Fibroblast of lung (primary cell): ENCODE measurements at regions not wholly inside any gene's neighbourhood (a gene's known extent, or its start where the extent isn't known, plus 50 kb on each side); places are given as distances from the start of the nearest gene placed in this dataset.

ENCODE experiments used
- DNase-seq, 2 donors: peaks; one replicate each; pipeline versions ENCODE4 v3.0.0 to v3.0.0-alpha.2; 2010; ENCODE audit warnings: low read depth in 2 of 2
- H2AFZ ChIP-seq: 2 replicates; pipeline ENCODE4 v1.5.1; 2012; ENCODE audit warnings: low read length, control low read depth, inconsistent platforms
- H3K27ac ChIP-seq: 2 replicates; pipeline ENCODE4 v1.5.1; 2011; ENCODE audit warnings: low read length, control low read depth; ENCODE audit not compliant: insufficient read depth
- H3K27me3 ChIP-seq: 2 replicates; pipeline ENCODE4 v1.5.1; 2011; ENCODE audit warnings: mild to moderate bottlenecking, low read length; ENCODE audit not compliant: control insufficient read depth, insufficient read depth
- H3K36me3 ChIP-seq: 2 replicates; pipeline ENCODE4 v1.5.1; 2011; ENCODE audit warnings: low read length; ENCODE audit not compliant: control insufficient read depth, insufficient read depth
- H3K4me1 ChIP-seq: 2 replicates; pipeline ENCODE4 v1.5.1; 2011; ENCODE audit warnings: low read length; ENCODE audit not compliant: control insufficient read depth, insufficient read depth; ENCODE audit errors: extremely low read depth
- H3K4me2 ChIP-seq: 2 replicates; pipeline ENCODE4 v1.5.1; 2011; ENCODE audit warnings: low read length, control low read depth; ENCODE audit not compliant: insufficient read depth; ENCODE audit errors: extremely low read depth
- H3K4me3 ChIP-seq, 4 experiments: fragments of 200-600 bp in 1 of 4; sonication (generic) in 1 of 4; replicated peaks in 1 of 4; 2 replicates each; pipeline ENCODE4 v1.5.1; 2011 to 2016; ENCODE audit warnings: low read length in 4 of 4, low read depth in 3 of 4, mild to moderate bottlenecking in 3 of 4, control low read depth in 2 of 4, inconsistent platforms in 1 of 4, mixed read lengths in 1 of 4; ENCODE audit not compliant: insufficient read depth in 1 of 4; ENCODE audit errors: control extremely low read depth in 1 of 4
- H3K79me2 ChIP-seq: 2 replicates; pipeline ENCODE4 v1.5.1; 2012; ENCODE audit warnings: mild to moderate bottlenecking, low read length, inconsistent platforms; ENCODE audit not compliant: control insufficient read depth, insufficient read depth
- H3K9ac ChIP-seq: 2 replicates; pipeline ENCODE4 v1.5.1; 2011; ENCODE audit warnings: mild to moderate bottlenecking, low read length, control low read depth; ENCODE audit not compliant: insufficient read depth
- H3K9me3 ChIP-seq: 2 replicates; pipeline ENCODE4 v1.5.1; 2012; ENCODE audit warnings: low read depth, low read length; ENCODE audit not compliant: control insufficient read depth, insufficient read depth
- H4K20me1 ChIP-seq: 2 replicates; pipeline ENCODE4 v1.5.1; 2011; ENCODE audit warnings: low read length; ENCODE audit not compliant: control insufficient read depth, insufficient read depth; ENCODE audit errors: extremely low read depth
- CTCF ChIP-seq, 2 donors: IDR thresholded peaks in 1 of 2; conservative IDR thresholded peaks in 1 of 2; 1 replicate in 1 of 2; 2 replicates in 1 of 2; pipeline ENCODE4 v1.5.1; 2011 to 2012; ENCODE audit warnings: low read length in 2 of 2, control low read depth in 1 of 2, inconsistent platforms in 1 of 2, low read depth in 1 of 2, mild to moderate bottlenecking in 1 of 2
- EZH2 ChIP-seq: IDR thresholded peaks from 2 replicates; pipeline ENCODE4 v1.5.1; 2012; ENCODE audit warnings: low read length, control low read depth, mild to moderate bottlenecking; ENCODE audit errors: missing control alignments

- Histone ChIP-seq H2AFZ (no peak overlapping the region), H3K9me3 (no peaks in the 10 kb centered on the region), H3K79me2 (no peaks in the 10 kb centered on the region), H3K27me3 (no peaks in the 10 kb centered on the region), H3K36me3 (no peaks in the 10 kb centered on the region), H3K4me3 (no peak overlapping the region), H3K4me2 (no peak overlapping the region), H3K27ac (no peak overlapping the region), H3K9ac (no peak overlapping the region), H3K4me1 (no peaks in the 10 kb centered on the region), H4K20me1 (no peaks in the 10 kb centered on the region)
- TF ChIP-seq EZH2 (no peak), CTCF (conservative IDR thresholded peaks at IDR 0.05 in 1 of 2, IDR thresholded peaks at IDR 0.05 in 1 of 2; ENCODE audit: low read depth in 1 of 2, low read length in 2 of 2) (no peak)
- DNase-seq = peak; percentile 0 to 59
Observed at GRCh38 chrX:78548012-78548411, 111.1 kb downstream of the RTL3 start.

GRCh38 chrX:78545233-78545632, 113.9 kb downstream of the RTL3 start:
- Histone ChIP-seq H3K79me2 (no peaks in the 10 kb centered on the region), H2AFZ (no peak overlapping the region), H3K4me3 (no peak overlapping the region)

GRCh38 chrX:78543281-78543680, 115.8 kb downstream of the RTL3 start:
- Histone ChIP-seq H3K4me1 (no peaks in the 10 kb centered on the region), H2AFZ (no peak overlapping the region), H3K27me3 (no peaks in the 10 kb centered on the region), H3K9me3 (no peaks in the 10 kb centered on the region), H3K4me3 (no peak overlapping the region), H3K4me2 (no peak overlapping the region), H3K9ac (no peak overlapping the region), H4K20me1 (no peaks in the 10 kb centered on the region), H3K36me3 (no peaks in the 10 kb centered on the region), H3K27ac (no peak overlapping the region), H3K79me2 (no peaks in the 10 kb centered on the region)
- no peak for DNase-seq
- TF ChIP-seq EZH2 = no peak
- no peak for TF ChIP-seq CTCF (conservative IDR thresholded peaks at IDR 0.05 in 1 of 2, IDR thresholded peaks at IDR 0.05 in 1 of 2; ENCODE audit: low read depth in 1 of 2, low read length in 2 of 2)

More at GRCh38 chrX:78545233-78545632, 113.9 kb downstream of the RTL3 start:
- no peaks in the 10 kb centered on the region for H3K36me3 ChIP-seq
- H4K20me1 ChIP-seq = no peaks in the 10 kb centered on the region
- H3K4me1 ChIP-seq = no peaks in the 10 kb centered on the region
- H3K9ac ChIP-seq = no peak overlapping the region
- no peak for TF ChIP-seq EZH2
- no peak for TF ChIP-seq CTCF (conservative IDR thresholded peaks at IDR 0.05 in 1 of 2, IDR thresholded peaks at IDR 0.05 in 1 of 2; ENCODE audit: low read depth in 1 of 2, low read length in 2 of 2)
- H3K27ac ChIP-seq = no peak overlapping the region
- H3K9me3 ChIP-seq = no peaks in the 10 kb centered on the region
- DNase-seq = no peak
- H3K4me2 ChIP-seq = no peak overlapping the region
- H3K27me3 ChIP-seq = no peaks in the 10 kb centered on the region
